GM23338 (cell line): ENCODE measurements at regions not wholly inside any gene's neighbourhood (a gene's known extent, or its start where the extent isn't known, plus 50 kb on each side); places are given as distances from the start of the nearest gene placed in this dataset.

Experiments used
- ATAC-seq: fragments of 200-7000 bp; cut with Tn5 transposase; 3 replicates; pipeline ENCODE4 v1.9.1; 2020
- DNase-seq: peaks from one replicate; pipeline ENCODE4 v3.0.0-alpha.2; 2015; ENCODE audit warnings: low spot score
- H2AFZ ChIP-seq: fragments of 200-600 bp; sonication (generic); 2 replicates; pipeline ENCODE4 v1.8.0; 2016; ENCODE audit warnings: antibody characterized with exemption, mild to moderate bottlenecking, moderate library complexity
- H3F3A ChIP-seq: fragments of 200-600 bp; sonication (generic); replicated peaks from 2 replicates; pipeline ENCODE4 v1.8.0; 2017; ENCODE audit warnings: antibody characterized with exemption, mixed run types, low read depth
- H3K27ac ChIP-seq: fragments of 200-600 bp; sonication (generic); 2 replicates; pipeline ENCODE4 v1.6.1; 2016; ENCODE audit warnings: low read depth
- H3K27me3 ChIP-seq: fragments of 200-600 bp; sonication (generic); 2 replicates; pipeline ENCODE4 v1.8.0; 2016; ENCODE audit warnings: mild to moderate bottlenecking, mixed run types, moderate library complexity; ENCODE audit not compliant: insufficient read depth
- H3K36me3 ChIP-seq: fragments of 200-600 bp; sonication (generic); 2 replicates; pipeline ENCODE4 v1.8.0; 2016; ENCODE audit warnings: mild to moderate bottlenecking; ENCODE audit not compliant: insufficient read depth
- H3K4me1 ChIP-seq: fragments of 200-600 bp; sonication (generic); 2 replicates; pipeline ENCODE4 v1.8.0; 2016; ENCODE audit warnings: mild to moderate bottlenecking, moderate library complexity; ENCODE audit not compliant: insufficient read depth
- H3K4me2 ChIP-seq: fragments of 200-600 bp; sonication (generic); 2 replicates; pipeline ENCODE4 v1.7.1; 2017; ENCODE audit warnings: mixed run types
- H3K4me3 ChIP-seq: fragments of 200-600 bp; sonication (generic); 2 replicates; pipeline ENCODE4 v1.6.1; 2016; ENCODE audit warnings: mixed run types
- H3K79me2 ChIP-seq: fragments of 200-600 bp; sonication (generic); replicated peaks from 2 replicates; pipeline ENCODE4 v1.8.0; 2017; ENCODE audit warnings: mild to moderate bottlenecking; ENCODE audit not compliant: insufficient read depth
- H3K9me2 ChIP-seq: fragments of 200-600 bp; sonication (generic); 2 replicates; pipeline ENCODE4 v1.8.0; 2017; ENCODE audit not compliant: insufficient read depth
- H4K20me1 ChIP-seq: fragments of 200-600 bp; sonication (generic); replicated peaks from 2 replicates; pipeline ENCODE4 v1.8.0; 2017; ENCODE audit warnings: mild to moderate bottlenecking; ENCODE audit not compliant: insufficient read depth
- H3K27ac Mint-ChIP-seq: 2 replicates; pipeline ENCODE4 v1.8.0; 2020; ENCODE audit warnings: inconsistent platforms, mild to moderate bottlenecking, moderate library complexity, mixed read lengths
- H3K27me3 Mint-ChIP-seq: 3 replicates; pipeline ENCODE4 v1.8.0; 2022; ENCODE audit warnings: low read depth, mild to moderate bottlenecking, moderate library complexity, mixed read lengths, inconsistent platforms; ENCODE audit not compliant: insufficient read depth, poor library complexity
- H3K36me3 Mint-ChIP-seq: 3 replicates; pipeline ENCODE4 v1.8.0; 2021; ENCODE audit warnings: low read depth, mild to moderate bottlenecking, inconsistent platforms, moderate library complexity, mixed read lengths
- H3K4me1 Mint-ChIP-seq: 3 replicates; pipeline ENCODE4 v1.8.0; 2020; ENCODE audit warnings: mild to moderate bottlenecking, inconsistent platforms, mixed read lengths
- H3K4me3 Mint-ChIP-seq: 3 replicates; pipeline ENCODE4 v1.8.0; 2021; ENCODE audit warnings: moderate library complexity, mild to moderate bottlenecking, inconsistent platforms, mixed read lengths
- H3K9me3 Mint-ChIP-seq: 3 replicates; pipeline ENCODE4 v1.8.0; 2020; ENCODE audit warnings: moderate library complexity, mild to moderate bottlenecking, inconsistent platforms, mixed read lengths
- CTCF ChIP-seq, 2 experiments: fragments of 200-600 bp in 1 of 2; sonication (generic) in 1 of 2; conservative IDR thresholded peaks; 2 replicates each; pipeline versions ENCODE4 v1.5.1 to v1.6.1; 2016 to 2017; ENCODE audit warnings: antibody characterized with exemption in 2 of 2, low read depth in 2 of 2, mild to moderate bottlenecking in 2 of 2, moderate library complexity in 1 of 2
- EZH2 ChIP-seq: fragments of 200-600 bp; sonication (generic); IDR thresholded peaks from one replicate; pipeline ENCODE4 v1.8.0; 2017; ENCODE audit warnings: antibody characterized with exemption, mild to moderate bottlenecking, low read depth; ENCODE audit not compliant: unreplicated experiment
- EZH2phosphoT487 ChIP-seq: fragments of 200-600 bp; sonication (generic); IDR thresholded peaks from one replicate; pipeline ENCODE4 v1.8.1; 2018; ENCODE audit warnings: antibody characterized with exemption; ENCODE audit not compliant: unreplicated experiment
- NANOG ChIP-seq: IDR thresholded peaks from 2 replicates; pipeline ENCODE4 v1.6.1; 2016; ENCODE audit warnings: antibody characterized with exemption, borderline replicate concordance
- STAT1 ChIP-seq: IDR thresholded peaks from one replicate; pipeline ENCODE4 v1.6.1; 2016; ENCODE audit warnings: antibody characterized with exemption; ENCODE audit not compliant: unreplicated experiment
- ZNF114 ChIP-seq: fragments of 250-450 bp; sonication (Bioruptor Pico); IDR thresholded peaks from 2 replicates; pipeline ENCODE4 v1.5.0; 2020; ENCODE audit warnings: mild to moderate bottlenecking, moderate library complexity
- ZNF331 ChIP-seq: fragments of 250-450 bp; sonication (Bioruptor Pico); IDR thresholded peaks from 2 replicates; pipeline ENCODE4 v1.5.0; 2020; ENCODE audit warnings: low read depth, mild to moderate bottlenecking, moderate library complexity
- TF ChIP-seq, protein P1 (sequence below): IDR thresholded peaks from one replicate; pipeline ENCODE4 v1.6.1; 2018; ENCODE audit warnings: antibody characterized with exemption; ENCODE audit not compliant: unreplicated experiment
- TF ChIP-seq, protein P2 (sequence below): fragments of 250-450 bp; sonication (Bioruptor Pico); IDR thresholded peaks from 2 replicates; pipeline ENCODE4 v1.5.0; 2020; ENCODE audit warnings: mild to moderate bottlenecking, moderate library complexity

GRCh38 chr5:36417221-36417620 is 115.5 kb upstream of the RANBP3L start:
- DNase-seq (no peak), ATAC-seq (peak; percentile 29)
- H3K4me2 ChIP-seq, result peak overlapping the region; percentile 34
- H3K4me1 ChIP-seq, result peaks cover 31% of the 10 kb centered on the region
- no peaks in the 10 kb centered on the region for H4K20me1 ChIP-seq
- no peaks in the 10 kb centered on the region for H3K9me2 ChIP-seq
- no peak overlapping the region for H2AFZ ChIP-seq
- no peaks in the 10 kb centered on the region for H3K79me2 ChIP-seq
- H3K27me3 ChIP-seq, result peaks cover 55% of the 10 kb centered on the region
- H3K4me3 ChIP-seq, result no peak overlapping the region
- H3K4me3 Mint-ChIP-seq, result no peak overlapping the region
- no peaks in the 10 kb centered on the region for H3F3A ChIP-seq
- H3K36me3 ChIP-seq, result no peaks in the 10 kb centered on the region
- peaks cover 33% of the 10 kb centered on the region for H3K4me1 Mint-ChIP-seq
- TF ChIP-seq CTCF (conservative IDR thresholded peaks at IDR 0.05; ENCODE audit: low read depth in 2 of 2), result no peak
- TF ChIP-seq, protein P1, sequence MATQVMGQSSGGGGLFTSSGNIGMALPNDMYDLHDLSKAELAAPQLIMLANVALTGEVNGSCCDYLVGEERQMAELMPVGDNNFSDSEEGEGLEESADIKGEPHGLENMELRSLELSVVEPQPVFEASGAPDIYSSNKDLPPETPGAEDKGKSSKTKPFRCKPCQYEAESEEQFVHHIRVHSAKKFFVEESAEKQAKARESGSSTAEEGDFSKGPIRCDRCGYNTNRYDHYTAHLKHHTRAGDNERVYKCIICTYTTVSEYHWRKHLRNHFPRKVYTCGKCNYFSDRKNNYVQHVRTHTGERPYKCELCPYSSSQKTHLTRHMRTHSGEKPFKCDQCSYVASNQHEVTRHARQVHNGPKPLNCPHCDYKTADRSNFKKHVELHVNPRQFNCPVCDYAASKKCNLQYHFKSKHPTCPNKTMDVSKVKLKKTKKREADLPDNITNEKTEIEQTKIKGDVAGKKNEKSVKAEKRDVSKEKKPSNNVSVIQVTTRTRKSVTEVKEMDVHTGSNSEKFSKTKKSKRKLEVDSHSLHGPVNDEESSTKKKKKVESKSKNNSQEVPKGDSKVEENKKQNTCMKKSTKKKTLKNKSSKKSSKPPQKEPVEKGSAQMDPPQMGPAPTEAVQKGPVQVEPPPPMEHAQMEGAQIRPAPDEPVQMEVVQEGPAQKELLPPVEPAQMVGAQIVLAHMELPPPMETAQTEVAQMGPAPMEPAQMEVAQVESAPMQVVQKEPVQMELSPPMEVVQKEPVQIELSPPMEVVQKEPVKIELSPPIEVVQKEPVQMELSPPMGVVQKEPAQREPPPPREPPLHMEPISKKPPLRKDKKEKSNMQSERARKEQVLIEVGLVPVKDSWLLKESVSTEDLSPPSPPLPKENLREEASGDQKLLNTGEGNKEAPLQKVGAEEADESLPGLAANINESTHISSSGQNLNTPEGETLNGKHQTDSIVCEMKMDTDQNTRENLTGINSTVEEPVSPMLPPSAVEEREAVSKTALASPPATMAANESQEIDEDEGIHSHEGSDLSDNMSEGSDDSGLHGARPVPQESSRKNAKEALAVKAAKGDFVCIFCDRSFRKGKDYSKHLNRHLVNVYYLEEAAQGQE, result no peak
- TF ChIP-seq ZNF331 (CRISPR knock-in tag), result no peak
- no peak for TF ChIP-seq STAT1
- TF ChIP-seq, protein P2, sequence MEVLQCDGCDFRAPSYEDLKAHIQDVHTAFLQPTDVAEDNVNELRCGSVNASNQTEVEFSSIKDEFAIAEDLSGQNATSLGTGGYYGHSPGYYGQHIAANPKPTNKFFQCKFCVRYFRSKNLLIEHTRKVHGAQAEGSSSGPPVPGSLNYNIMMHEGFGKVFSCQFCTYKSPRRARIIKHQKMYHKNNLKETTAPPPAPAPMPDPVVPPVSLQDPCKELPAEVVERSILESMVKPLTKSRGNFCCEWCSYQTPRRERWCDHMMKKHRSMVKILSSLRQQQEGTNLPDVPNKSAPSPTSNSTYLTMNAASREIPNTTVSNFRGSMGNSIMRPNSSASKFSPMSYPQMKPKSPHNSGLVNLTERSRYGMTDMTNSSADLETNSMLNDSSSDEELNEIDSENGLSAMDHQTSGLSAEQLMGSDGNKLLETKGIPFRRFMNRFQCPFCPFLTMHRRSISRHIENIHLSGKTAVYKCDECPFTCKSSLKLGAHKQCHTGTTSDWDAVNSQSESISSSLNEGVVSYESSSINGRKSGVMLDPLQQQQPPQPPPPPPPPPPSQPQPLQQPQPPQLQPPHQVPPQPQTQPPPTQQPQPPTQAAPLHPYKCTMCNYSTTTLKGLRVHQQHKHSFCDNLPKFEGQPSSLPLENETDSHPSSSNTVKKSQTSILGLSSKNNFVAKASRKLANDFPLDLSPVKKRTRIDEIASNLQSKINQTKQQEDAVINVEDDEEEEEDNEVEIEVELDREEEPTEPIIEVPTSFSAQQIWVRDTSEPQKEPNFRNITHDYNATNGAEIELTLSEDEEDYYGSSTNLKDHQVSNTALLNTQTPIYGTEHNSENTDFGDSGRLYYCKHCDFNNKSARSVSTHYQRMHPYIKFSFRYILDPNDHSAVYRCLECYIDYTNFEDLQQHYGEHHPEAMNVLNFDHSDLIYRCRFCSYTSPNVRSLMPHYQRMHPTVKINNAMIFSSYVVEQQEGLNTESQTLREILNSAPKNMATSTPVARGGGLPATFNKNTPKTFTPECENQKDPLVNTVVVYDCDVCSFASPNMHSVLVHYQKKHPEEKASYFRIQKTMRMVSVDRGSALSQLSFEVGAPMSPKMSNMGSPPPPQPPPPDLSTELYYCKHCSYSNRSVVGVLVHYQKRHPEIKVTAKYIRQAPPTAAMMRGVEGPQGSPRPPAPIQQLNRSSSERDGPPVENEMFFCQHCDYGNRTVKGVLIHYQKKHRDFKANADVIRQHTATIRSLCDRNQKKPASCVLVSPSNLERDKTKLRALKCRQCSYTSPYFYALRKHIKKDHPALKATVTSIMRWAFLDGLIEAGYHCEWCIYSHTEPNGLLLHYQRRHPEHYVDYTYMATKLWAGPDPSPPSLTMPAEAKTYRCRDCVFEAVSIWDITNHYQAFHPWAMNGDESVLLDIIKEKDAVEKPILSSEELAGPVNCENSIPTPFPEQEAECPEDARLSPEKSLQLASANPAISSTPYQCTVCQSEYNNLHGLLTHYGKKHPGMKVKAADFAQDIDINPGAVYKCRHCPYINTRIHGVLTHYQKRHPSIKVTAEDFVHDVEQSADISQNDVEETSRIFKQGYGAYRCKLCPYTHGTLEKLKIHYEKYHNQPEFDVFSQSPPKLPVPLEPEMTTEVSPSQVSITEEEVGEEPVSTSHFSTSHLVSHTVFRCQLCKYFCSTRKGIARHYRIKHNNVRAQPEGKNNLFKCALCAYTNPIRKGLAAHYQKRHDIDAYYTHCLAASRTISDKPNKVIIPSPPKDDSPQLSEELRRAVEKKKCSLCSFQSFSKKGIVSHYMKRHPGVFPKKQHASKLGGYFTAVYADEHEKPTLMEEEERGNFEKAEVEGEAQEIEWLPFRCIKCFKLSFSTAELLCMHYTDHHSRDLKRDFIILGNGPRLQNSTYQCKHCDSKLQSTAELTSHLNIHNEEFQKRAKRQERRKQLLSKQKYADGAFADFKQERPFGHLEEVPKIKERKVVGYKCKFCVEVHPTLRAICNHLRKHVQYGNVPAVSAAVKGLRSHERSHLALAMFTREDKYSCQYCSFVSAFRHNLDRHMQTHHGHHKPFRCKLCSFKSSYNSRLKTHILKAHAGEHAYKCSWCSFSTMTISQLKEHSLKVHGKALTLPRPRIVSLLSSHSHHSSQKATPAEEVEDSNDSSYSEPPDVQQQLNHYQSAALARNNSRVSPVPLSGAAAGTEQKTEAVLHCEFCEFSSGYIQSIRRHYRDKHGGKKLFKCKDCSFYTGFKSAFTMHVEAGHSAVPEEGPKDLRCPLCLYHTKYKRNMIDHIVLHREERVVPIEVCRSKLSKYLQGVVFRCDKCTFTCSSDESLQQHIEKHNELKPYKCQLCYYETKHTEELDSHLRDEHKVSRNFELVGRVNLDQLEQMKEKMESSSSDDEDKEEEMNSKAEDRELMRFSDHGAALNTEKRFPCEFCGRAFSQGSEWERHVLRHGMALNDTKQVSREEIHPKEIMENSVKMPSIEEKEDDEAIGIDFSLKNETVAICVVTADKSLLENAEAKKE (CRISPR knock-in tag), result no peak
- TF ChIP-seq EZH2phosphoT487, result no peak
- no peak for TF ChIP-seq ZNF114
- no peak for TF ChIP-seq NANOG
- no peak for TF ChIP-seq EZH2
- H3K36me3 Mint-ChIP-seq, result no peaks in the 10 kb centered on the region
- H3K27me3 Mint-ChIP-seq, result peaks cover 21% of the 10 kb centered on the region
- no peaks in the 10 kb centered on the region for H3K9me3 Mint-ChIP-seq
- H3K27ac ChIP-seq, result no peak overlapping the region
- H3K27ac Mint-ChIP-seq, result no peak overlapping the region
